ENCODE measurements at regions not wholly inside any gene's neighbourhood (a gene's known extent, or its start where the extent isn't known, plus 50 kb on each side); places are given as distances from the start of the nearest gene placed in this dataset.
"Not testable (repeated sequence)": the region's sequence is repeated elsewhere in the genome, so short reads cannot be mapped to it uniquely, and the experiment has no call there.

DNA sequence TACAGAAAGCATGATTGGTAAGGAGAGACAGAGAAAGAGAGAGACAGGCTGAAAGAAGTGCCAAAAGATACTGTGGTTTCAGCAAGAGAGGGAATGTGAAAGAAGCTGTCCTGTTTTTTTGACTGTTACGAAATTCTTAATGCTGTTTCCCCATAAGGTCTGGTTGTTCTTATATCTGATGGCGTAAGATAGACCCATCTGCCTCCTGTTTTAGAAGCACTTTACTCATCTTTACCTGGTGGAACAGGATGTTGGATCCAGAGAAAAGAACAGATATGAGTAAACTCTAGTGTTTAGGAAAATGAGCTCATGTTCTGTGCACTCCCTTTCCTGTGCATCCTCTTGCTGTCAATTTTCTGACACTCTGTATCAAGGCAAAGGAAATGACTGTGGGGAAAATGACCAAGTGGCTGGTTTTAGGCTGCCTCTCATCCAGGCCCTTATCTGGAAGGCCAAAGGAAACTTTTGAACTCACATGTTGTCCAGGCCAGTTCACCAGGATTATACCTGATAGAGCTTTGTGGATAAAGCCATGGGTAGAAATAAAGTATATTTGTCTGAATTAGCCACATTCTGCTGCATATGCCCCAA, 311.7 kb upstream of the HTR2C start:
- DNase-seq (no peak), FAIRE-seq (no peak)
- H3K27me3 ChIP-seq (ENCODE audit: control insufficient read depth in 3 of 3, insufficient read depth in 3 of 3, low read length in 3 of 3), result no peaks in the 10 kb centered on the region
- no peak overlapping the region for H3K27ac ChIP-seq (ENCODE audit: low read depth in 1 of 3, low read length in 2 of 3)
- no peaks in the 10 kb centered on the region for H3K4me1 ChIP-seq (ENCODE audit: control insufficient read depth in 3 of 3, insufficient read depth in 2 of 3, low read depth in 1 of 3, low read length in 2 of 3)
- H3K36me3 ChIP-seq (ENCODE audit: control insufficient read depth in 3 of 3, insufficient read depth in 2 of 3, low read depth in 1 of 3, low read length in 3 of 3), result no peaks in the 10 kb centered on the region
- WGBS, 3 donors, result 64 to 84% (median 72%) methylated on average over 2 of the region's 2 CpGs
- H3K4me3 ChIP-seq (ENCODE audit: low read depth in 1 of 3, low read length in 3 of 3), result no peak overlapping the region
- no peaks in the 10 kb centered on the region for H3K9me3 ChIP-seq (ENCODE audit: control insufficient read depth in 2 of 2, insufficient read depth in 1 of 2, low read depth in 1 of 2, low read length in 1 of 2)

DNA sequence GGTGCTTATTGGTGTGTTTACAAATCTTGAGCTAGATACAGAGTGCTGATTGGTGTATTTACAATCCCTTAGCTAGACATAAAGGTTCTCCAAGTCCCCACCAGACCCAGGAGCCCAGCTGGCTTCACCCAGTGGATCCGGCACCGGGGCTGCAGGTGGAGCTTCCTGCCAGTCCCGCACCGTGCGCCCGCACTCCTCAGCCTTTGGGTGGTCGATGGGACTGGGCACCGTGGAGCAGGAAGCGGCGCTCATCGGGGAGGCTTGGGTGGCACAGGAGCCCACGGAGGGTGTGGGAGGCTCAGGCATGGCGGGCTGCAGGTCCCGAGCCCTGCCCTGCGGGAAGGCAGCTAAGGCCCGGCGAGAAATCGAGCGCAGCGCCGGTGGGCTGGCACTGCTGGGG, 313.5 kb upstream of the HTR2C start:
- not testable (repeated sequence) for H3K27me3 ChIP-seq (ENCODE audit: control insufficient read depth in 3 of 3, insufficient read depth in 3 of 3, low read length in 3 of 3); H3K9me3 ChIP-seq (ENCODE audit: control insufficient read depth in 2 of 2, insufficient read depth in 1 of 2, low read depth in 1 of 2, low read length in 1 of 2); H3K36me3 ChIP-seq (ENCODE audit: control insufficient read depth in 3 of 3, insufficient read depth in 2 of 3, low read depth in 1 of 3, low read length in 3 of 3); H3K4me3 ChIP-seq (ENCODE audit: low read depth in 1 of 3, low read length in 3 of 3); H3K27ac ChIP-seq (ENCODE audit: low read depth in 1 of 3, low read length in 2 of 3); FAIRE-seq; H3K4me1 ChIP-seq (ENCODE audit: control insufficient read depth in 3 of 3, insufficient read depth in 2 of 3, low read depth in 1 of 3, low read length in 2 of 3); DNase-seq
- 83 to 97% (median 87%) methylated on average over 7 to 18 of the region's 21 CpGs for WGBS, 3 donors

DNA sequence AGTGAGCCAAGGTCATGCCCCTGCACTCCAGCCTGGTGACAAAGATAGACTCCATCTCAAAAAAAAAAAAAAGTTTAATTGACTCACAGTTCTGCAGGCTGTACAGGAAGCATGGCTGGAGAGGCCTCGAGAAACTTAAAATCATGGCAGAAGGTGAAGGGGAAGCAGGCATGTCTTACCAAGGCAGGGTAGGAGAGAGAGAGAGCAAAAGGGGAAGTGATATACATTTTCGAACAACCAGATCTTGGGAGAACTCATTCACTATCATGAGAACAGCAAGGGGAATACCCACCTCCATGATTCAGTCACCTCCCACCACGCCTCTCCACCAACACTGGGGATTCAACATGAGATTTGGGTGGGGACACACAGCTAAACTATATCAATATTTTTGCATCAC, 315.2 kb upstream of the HTR2C start:
- H3K36me3 ChIP-seq (ENCODE audit: control insufficient read depth in 3 of 3, insufficient read depth in 2 of 3, low read depth in 1 of 3, low read length in 3 of 3), result no peaks in the 10 kb centered on the region
- no peaks in the 10 kb centered on the region for H3K4me1 ChIP-seq (ENCODE audit: control insufficient read depth in 3 of 3, insufficient read depth in 2 of 3, low read depth in 1 of 3, low read length in 2 of 3)
- FAIRE-seq (no peak), DNase-seq (no peak)
- no peak overlapping the region for H3K27ac ChIP-seq (ENCODE audit: low read depth in 1 of 3, low read length in 2 of 3)
- no peaks in the 10 kb centered on the region for H3K9me3 ChIP-seq (ENCODE audit: control insufficient read depth in 2 of 2, insufficient read depth in 1 of 2, low read depth in 1 of 2, low read length in 1 of 2)
- H3K4me3 ChIP-seq (ENCODE audit: low read depth in 1 of 3, low read length in 3 of 3), result no peak overlapping the region
- 62 to 66% (median 64%) methylated on average over 3 of the region's 3 CpGs for WGBS, 3 donors
- no peaks in the 10 kb centered on the region for H3K27me3 ChIP-seq (ENCODE audit: control insufficient read depth in 3 of 3, insufficient read depth in 3 of 3, low read length in 3 of 3)

DNA sequence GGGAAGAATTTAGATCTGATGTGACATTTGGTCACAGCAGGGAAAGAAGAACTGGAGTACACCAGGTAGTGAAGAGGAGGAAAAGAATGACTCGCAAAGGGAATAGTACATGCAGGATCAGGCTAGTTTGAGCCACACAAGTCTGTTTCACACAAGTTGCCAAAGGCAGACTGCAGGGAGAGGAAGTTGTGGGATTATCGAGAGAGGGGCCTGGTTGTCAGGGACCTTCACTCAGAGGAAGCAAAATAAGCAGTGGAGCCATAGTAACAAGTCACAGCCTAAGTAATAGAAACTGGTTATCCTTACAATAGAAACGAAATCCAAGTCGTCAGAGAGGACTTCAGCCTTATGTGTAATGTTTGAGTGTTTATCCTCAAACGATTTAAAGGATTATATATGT, 316.7 kb upstream of the HTR2C start:
- FAIRE-seq (no peak), DNase-seq (no peak)
- Histone ChIP-seq H3K27ac (ENCODE audit: low read depth in 1 of 3, low read length in 2 of 3) (no peak overlapping the region), H3K9me3 (ENCODE audit: control insufficient read depth in 2 of 2, insufficient read depth in 1 of 2, low read depth in 1 of 2, low read length in 1 of 2) (no peaks in the 10 kb centered on the region), H3K4me3 (ENCODE audit: low read depth in 1 of 3, low read length in 3 of 3) (no peak overlapping the region), H3K36me3 (ENCODE audit: control insufficient read depth in 3 of 3, insufficient read depth in 2 of 3, low read depth in 1 of 3, low read length in 3 of 3) (no peaks in the 10 kb centered on the region), H3K27me3 (ENCODE audit: control insufficient read depth in 3 of 3, insufficient read depth in 3 of 3, low read length in 3 of 3) (no peaks in the 10 kb centered on the region), H3K4me1 (ENCODE audit: control insufficient read depth in 3 of 3, insufficient read depth in 2 of 3, low read depth in 1 of 3, low read length in 2 of 3) (no peaks in the 10 kb centered on the region)
- 37 to 48% (median 44%) methylated on average over 5 of the region's 5 CpGs for WGBS, 3 donors

GRCh38 chrX:114252186-114252585, 331.7 kb upstream of the HTR2C start:
- no peak overlapping the region for H3K27ac ChIP-seq (ENCODE audit: low read depth in 1 of 3, low read length in 2 of 3)
- no peak for FAIRE-seq

GRCh38 chrX:114251575-114251974, 332.3 kb upstream of the HTR2C start:
- DNase-seq (no peak), FAIRE-seq (no peak)
- no peaks in the 10 kb centered on the region for H3K4me1 ChIP-seq (ENCODE audit: control insufficient read depth in 3 of 3, insufficient read depth in 2 of 3, low read depth in 1 of 3, low read length in 2 of 3)
- no peak overlapping the region for H3K27ac ChIP-seq (ENCODE audit: low read depth in 1 of 3, low read length in 2 of 3)
- no peaks in the 10 kb centered on the region for H3K27me3 ChIP-seq (ENCODE audit: control insufficient read depth in 3 of 3, insufficient read depth in 3 of 3, low read length in 3 of 3)
- H3K36me3 ChIP-seq (ENCODE audit: control insufficient read depth in 3 of 3, insufficient read depth in 2 of 3, low read depth in 1 of 3, low read length in 3 of 3), result no peaks in the 10 kb centered on the region
- no peak overlapping the region for H3K4me3 ChIP-seq (ENCODE audit: low read depth in 1 of 3, low read length in 3 of 3)
- no peaks in the 10 kb centered on the region for H3K9me3 ChIP-seq (ENCODE audit: control insufficient read depth in 2 of 2, insufficient read depth in 1 of 2, low read depth in 1 of 2, low read length in 1 of 2)
- 89 to 98% (median 95%) methylated on average over 1 of the region's 1 CpG for WGBS, 3 donors

More at GRCh38 chrX:114252186-114252585, 331.7 kb upstream of the HTR2C start:
- Histone ChIP-seq H3K9me3 (ENCODE audit: control insufficient read depth in 2 of 2, insufficient read depth in 1 of 2, low read depth in 1 of 2, low read length in 1 of 2) (no peaks in the 10 kb centered on the region), H3K4me1 (ENCODE audit: control insufficient read depth in 3 of 3, insufficient read depth in 2 of 3, low read depth in 1 of 3, low read length in 2 of 3) (no peaks in the 10 kb centered on the region), H3K4me3 (ENCODE audit: low read depth in 1 of 3, low read length in 3 of 3) (no peak overlapping the region), H3K27me3 (ENCODE audit: control insufficient read depth in 3 of 3, insufficient read depth in 3 of 3, low read length in 3 of 3) (no peaks in the 10 kb centered on the region), H3K36me3 (ENCODE audit: control insufficient read depth in 3 of 3, insufficient read depth in 2 of 3, low read depth in 1 of 3, low read length in 3 of 3) (no peaks in the 10 kb centered on the region)
- 43 to 57% (median 52%) methylated on average over 3 of the region's 3 CpGs for WGBS, 3 donors
- no peak for DNase-seq

DNA sequence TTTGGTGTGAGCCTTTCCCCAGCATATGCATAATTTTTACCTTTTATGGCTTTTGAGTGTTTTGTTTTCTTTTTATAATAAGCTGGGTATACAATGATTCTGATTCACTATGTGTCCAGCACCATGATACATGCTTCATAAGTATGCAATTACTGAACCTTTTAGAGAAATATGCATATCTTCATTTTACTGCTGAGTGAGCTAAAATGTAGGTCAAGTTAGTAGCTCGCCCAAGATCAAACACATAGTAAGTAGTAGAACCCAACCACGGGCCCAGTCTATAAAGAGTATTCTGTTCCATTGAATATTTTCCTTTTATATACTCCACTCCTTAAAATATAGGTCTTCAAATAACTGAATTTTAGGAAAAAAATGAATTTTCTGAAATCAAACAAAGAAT, 362.4 kb upstream of the HTR2C start:
- DNase-seq (no peak), FAIRE-seq (no peak)
- WGBS, 3 donors, result 40 to 85% (median 85%) methylated on average over 2 of the region's 2 CpGs
- Histone ChIP-seq H3K27ac (ENCODE audit: low read depth in 1 of 3, low read length in 2 of 3) (no peak overlapping the region), H3K27me3 (ENCODE audit: control insufficient read depth in 3 of 3, insufficient read depth in 3 of 3, low read length in 3 of 3) (no peaks in the 10 kb centered on the region), H3K9me3 (ENCODE audit: control insufficient read depth in 2 of 2, insufficient read depth in 1 of 2, low read depth in 1 of 2, low read length in 1 of 2) (no peaks in the 10 kb centered on the region), H3K4me1 (ENCODE audit: control insufficient read depth in 3 of 3, insufficient read depth in 2 of 3, low read depth in 1 of 3, low read length in 2 of 3) (no peaks in the 10 kb centered on the region), H3K36me3 (ENCODE audit: control insufficient read depth in 3 of 3, insufficient read depth in 2 of 3, low read depth in 1 of 3, low read length in 3 of 3) (no peaks in the 10 kb centered on the region), H3K4me3 (ENCODE audit: low read depth in 1 of 3, low read length in 3 of 3) (no peak overlapping the region)

DNA sequence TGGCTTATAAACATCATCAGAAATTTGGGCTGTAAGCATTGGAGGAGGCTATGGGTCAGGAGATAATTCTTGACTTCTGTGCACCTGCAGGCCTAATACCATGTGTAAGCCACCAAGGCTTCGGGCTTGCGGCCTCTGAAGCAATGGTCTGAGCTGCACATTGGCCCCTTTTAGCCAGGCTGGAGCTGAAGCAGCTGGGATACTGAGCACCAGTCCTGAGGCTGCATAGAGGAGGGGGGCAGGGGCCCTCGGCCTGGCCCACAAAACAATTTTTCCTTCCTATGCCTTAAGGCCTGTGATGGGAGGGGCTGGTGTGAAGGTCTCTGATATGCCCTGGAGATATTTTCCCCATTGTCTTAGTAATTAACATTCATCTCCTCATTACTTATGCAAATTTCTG, 373.0 kb upstream of the HTR2C start:
- Histone ChIP-seq H3K27ac (ENCODE audit: low read depth in 1 of 3, low read length in 2 of 3) (no peak overlapping the region), H3K27me3 (ENCODE audit: control insufficient read depth in 3 of 3, insufficient read depth in 3 of 3, low read length in 3 of 3) (no peaks in the 10 kb centered on the region), H3K4me3 (ENCODE audit: low read depth in 1 of 3, low read length in 3 of 3) (no peak overlapping the region), H3K36me3 (ENCODE audit: control insufficient read depth in 3 of 3, insufficient read depth in 2 of 3, low read depth in 1 of 3, low read length in 3 of 3) (no peaks in the 10 kb centered on the region), H3K4me1 (ENCODE audit: control insufficient read depth in 3 of 3, insufficient read depth in 2 of 3, low read depth in 1 of 3, low read length in 2 of 3) (no peaks in the 10 kb centered on the region), H3K9me3 (ENCODE audit: control insufficient read depth in 2 of 2, insufficient read depth in 1 of 2, low read depth in 1 of 2, low read length in 1 of 2) (no peaks in the 10 kb centered on the region)
- 83 to 93% (median 86%) methylated on average over 3 of the region's 3 CpGs for WGBS, 3 donors
- DNase-seq, result no peak
- no peak for FAIRE-seq

- Histone ChIP-seq H3K36me3 (ENCODE audit: control insufficient read depth in 3 of 3, insufficient read depth in 2 of 3, low read depth in 1 of 3, low read length in 3 of 3) (no peaks in the 10 kb centered on the region), H3K27me3 (ENCODE audit: control insufficient read depth in 3 of 3, insufficient read depth in 3 of 3, low read length in 3 of 3) (no peaks in the 10 kb centered on the region), H3K27ac (ENCODE audit: low read depth in 1 of 3, low read length in 2 of 3) (no peak overlapping the region), H3K9me3 (ENCODE audit: control insufficient read depth in 2 of 2, insufficient read depth in 1 of 2, low read depth in 1 of 2, low read length in 1 of 2) (peaks cover 0 to under 1% of the 10 kb centered on the region in 2 donors), H3K4me3 (ENCODE audit: low read depth in 1 of 3, low read length in 3 of 3) (no peak overlapping the region), H3K4me1 (ENCODE audit: control insufficient read depth in 3 of 3, insufficient read depth in 2 of 3, low read depth in 1 of 3, low read length in 2 of 3) (no peaks in the 10 kb centered on the region)
- FAIRE-seq (no peak), DNase-seq (no peak)
- WGBS, 3 donors, result 64 to 79% (median 76%) methylated on average over 4 of the region's 4 CpGs
Measured at GRCh38 chrX:114201622-114202021, 382.3 kb upstream of the HTR2C start.
